C4-2B (cell line): ENCODE measurements at regions not wholly inside any gene's neighbourhood (a gene's known extent, or its start where the extent isn't known, plus 50 kb on each side); places are given as distances from the start of the nearest gene placed in this dataset.

Source experiments
- H3K27ac ChIP-seq: fragments of 450-650 bp; 2 replicates; pipeline ENCODE4 v1.5.1; 2017
- CTCF ChIP-seq: fragments of 450-650 bp; conservative IDR thresholded peaks from 2 replicates; pipeline ENCODE4 v1.5.1; 2017; ENCODE audit warnings: mild to moderate bottlenecking
- ZFX ChIP-seq: fragments of 450-650 bp; IDR thresholded peaks from 2 replicates; pipeline ENCODE4 v1.6.1; 2017

- no peak for TF ChIP-seq ZFX
- no peak for TF ChIP-seq CTCF
- no peak overlapping the region for H3K27ac ChIP-seq
Observed at GRCh38 chr2:129888896-129889295, 90.6 kb upstream of the RAB6C start.

- TF ChIP-seq ZFX (no peak), CTCF (no peak)
- H3K27ac ChIP-seq, result no peak overlapping the region
Observed at GRCh38 chr2:129891341-129892320, 87.8 kb upstream of the RAB6C start.

GRCh38 chr2:129892360-129892759 lies 87.1 kb upstream of the RAB6C start:
- H3K27ac ChIP-seq, result no peak overlapping the region
- TF ChIP-seq CTCF (no peak), ZFX (no peak)

- no peak overlapping the region for H3K27ac ChIP-seq
- TF ChIP-seq ZFX, result no peak
- no peak for TF ChIP-seq CTCF
Observed at GRCh38 chr2:129892773-129893172, 86.7 kb upstream of the RAB6C start.

GRCh38 chr2:129893244-129893643 lies 86.2 kb upstream of the RAB6C start:
- no peak for TF ChIP-seq ZFX
- TF ChIP-seq CTCF, result no peak

GRCh38 chr2:129894616-129895015 lies 84.8 kb upstream of the RAB6C start:
- TF ChIP-seq ZFX, result no peak
- TF ChIP-seq CTCF, result no peak
- H3K27ac ChIP-seq, result no peak overlapping the region

More at GRCh38 chr2:129893244-129893643, 86.2 kb upstream of the RAB6C start:
- H3K27ac ChIP-seq, result no peak overlapping the region

- no peak overlapping the region for H3K27ac ChIP-seq
- no peak for TF ChIP-seq CTCF
Observed at GRCh38 chr2:129895061-129895460, 84.4 kb upstream of the RAB6C start.
